KOPT-K1 (cell line): ENCODE measurements at regions not wholly inside any gene's neighbourhood (a gene's known extent, or its start where the extent isn't known, plus 50 kb on each side); places are given as distances from the start of the nearest gene placed in this dataset.

Experiments
- H3K27ac ChIP-seq: fragments of 200-600 bp; sonication (generic); 2 replicates; pipeline ENCODE4 v1.5.1; 2016; ENCODE audit warnings: antibody characterized with exemption, mild to moderate bottlenecking, low read depth, low read length; ENCODE audit not compliant: poor library complexity, severe bottlenecking
- H3K36me3 ChIP-seq: fragments of 200-600 bp; sonication (generic); 2 replicates; pipeline ENCODE4 v1.5.1; 2017; ENCODE audit warnings: antibody characterized with exemption, mild to moderate bottlenecking, low read length, moderate library complexity; ENCODE audit not compliant: insufficient read depth
- H3K9me3 ChIP-seq: fragments of 200-600 bp; sonication (generic); 2 replicates; pipeline ENCODE4 v1.5.1; 2017; ENCODE audit warnings: antibody characterized with exemption, low read length, mild to moderate bottlenecking; ENCODE audit not compliant: insufficient read depth, poor library complexity, severe bottlenecking

GRCh38 chr6:95318137-95318536 lies 259.2 kb upstream of the MANEA start:
- Histone ChIP-seq H3K27ac (no peak overlapping the region), H3K36me3 (no peaks in the 10 kb centered on the region), H3K9me3 (no peaks in the 10 kb centered on the region)

- H3K9me3 ChIP-seq, result no peaks in the 10 kb centered on the region
- H3K27ac ChIP-seq, result no peak overlapping the region
- H3K36me3 ChIP-seq, result no peaks in the 10 kb centered on the region
Measured at GRCh38 chr6:95321126-95321525, 256.2 kb upstream of the MANEA start.

- Histone ChIP-seq H3K9me3 (no peaks in the 10 kb centered on the region), H3K36me3 (no peaks in the 10 kb centered on the region), H3K27ac (no peak overlapping the region)
Measured at GRCh38 chr6:95325916-95326315, 251.4 kb upstream of the MANEA start.

GRCh38 chr6:95328231-95328630 lies 249.1 kb upstream of the MANEA start:
- Histone ChIP-seq H3K27ac (no peak overlapping the region), H3K36me3 (no peaks in the 10 kb centered on the region), H3K9me3 (no peaks in the 10 kb centered on the region)

- no peaks in the 10 kb centered on the region for H3K36me3 ChIP-seq
- no peak overlapping the region for H3K27ac ChIP-seq
- H3K9me3 ChIP-seq, result no peaks in the 10 kb centered on the region
Measured at GRCh38 chr6:95352064-95352795, 225.1 kb upstream of the MANEA start.

- Histone ChIP-seq H3K36me3 (no peaks in the 10 kb centered on the region), H3K9me3 (no peaks in the 10 kb centered on the region), H3K27ac (no peak overlapping the region)
Measured at GRCh38 chr6:95354551-95354950, 222.8 kb upstream of the MANEA start.

- H3K36me3 ChIP-seq, result no peaks in the 10 kb centered on the region
- H3K27ac ChIP-seq, result no peak overlapping the region
- H3K9me3 ChIP-seq, result no peaks in the 10 kb centered on the region
Measured at GRCh38 chr6:95357380-95358020, 219.8 kb upstream of the MANEA start.

GRCh38 chr6:95364016-95364604 lies 213.2 kb upstream of the MANEA start:
- Histone ChIP-seq H3K9me3 (no peaks in the 10 kb centered on the region), H3K27ac (no peak overlapping the region)

GRCh38 chr6:95365454-95365853 lies 211.9 kb upstream of the MANEA start:
- no peaks in the 10 kb centered on the region for H3K9me3 ChIP-seq
- no peak overlapping the region for H3K27ac ChIP-seq
- H3K36me3 ChIP-seq, result no peaks in the 10 kb centered on the region

More at GRCh38 chr6:95364016-95364604, 213.2 kb upstream of the MANEA start:
- no peaks in the 10 kb centered on the region for H3K36me3 ChIP-seq

- Histone ChIP-seq H3K9me3 (no peaks in the 10 kb centered on the region), H3K27ac (no peak overlapping the region), H3K36me3 (no peaks in the 10 kb centered on the region)
Measured at GRCh38 chr6:95366414-95366813, 210.9 kb upstream of the MANEA start.

- Histone ChIP-seq H3K9me3 (no peaks in the 10 kb centered on the region), H3K27ac (no peak overlapping the region), H3K36me3 (no peaks in the 10 kb centered on the region)
Measured at GRCh38 chr6:95383878-95384277, 193.5 kb upstream of the MANEA start.

GRCh38 chr6:95384988-95385387 lies 192.3 kb upstream of the MANEA start:
- H3K27ac ChIP-seq, result no peak overlapping the region
- no peaks in the 10 kb centered on the region for H3K9me3 ChIP-seq

GRCh38 chr6:95387845-95388244 lies 189.5 kb upstream of the MANEA start:
- no peaks in the 10 kb centered on the region for H3K36me3 ChIP-seq
- H3K27ac ChIP-seq, result no peak overlapping the region
- no peaks in the 10 kb centered on the region for H3K9me3 ChIP-seq

More at GRCh38 chr6:95384988-95385387, 192.3 kb upstream of the MANEA start:
- no peaks in the 10 kb centered on the region for H3K36me3 ChIP-seq

GRCh38 chr6:95404777-95405176 lies 172.6 kb upstream of the MANEA start:
- Histone ChIP-seq H3K9me3 (no peaks in the 10 kb centered on the region), H3K27ac (no peak overlapping the region), H3K36me3 (no peaks in the 10 kb centered on the region)

GRCh38 chr6:95408111-95408510 lies 169.2 kb upstream of the MANEA start:
- Histone ChIP-seq H3K36me3 (no peaks in the 10 kb centered on the region), H3K27ac (no peak overlapping the region), H3K9me3 (no peaks in the 10 kb centered on the region)
